Tibial artery (tissue), 4 donors: ENCODE measurements at regions not wholly inside any gene's neighbourhood (a gene's known extent, or its start where the extent isn't known, plus 50 kb on each side); places are given as distances from the start of the nearest gene placed in this dataset.

ENCODE experiments used
- DNase-seq, 2 donors: peaks; one replicate each; pipeline ENCODE4 v3.0.0-alpha.2; 2019
- H3K27ac ChIP-seq, 2 donors: fragments of 200-600 bp; sonication (generic) in 1 of 2; 1 replicate in 1 of 2; 2 replicates in 1 of 2; pipeline ENCODE4 v1.5.1; 2018 to 2019; ENCODE audit warnings: mild to moderate bottlenecking in 1 of 2
- H3K27me3 ChIP-seq, 2 donors: fragments of 200-600 bp; sonication (generic) in 1 of 2; one replicate each; pipeline versions ENCODE4 v1.5.1 to v1.6.0; 2016 to 2019
- H3K36me3 ChIP-seq, 3 donors: fragments of 200-600 bp; sonication (generic) in 2 of 3; one replicate each; pipeline ENCODE4 v1.5.1; 2016 to 2019; ENCODE audit warnings: mild to moderate bottlenecking in 2 of 3
- H3K4me1 ChIP-seq, 4 donors: fragments of 200-600 bp; sonication (generic) in 2 of 4; 1 replicate in 3 of 4; 2 replicates in 1 of 4; pipeline ENCODE4 v1.5.1; 2016 to 2019
- H3K4me3 ChIP-seq, 2 donors: fragments of 200-600 bp; sonication (generic) in 1 of 2; 1 replicate in 1 of 2; 2 replicates in 1 of 2; pipeline ENCODE4 v1.5.1; 2018 to 2019; ENCODE audit warnings: mild to moderate bottlenecking in 2 of 2
- H3K9me3 ChIP-seq, 3 donors: fragments of 200-600 bp; sonication (generic) in 1 of 3; one replicate each; pipeline ENCODE4 v1.5.1; 2016 to 2019
- CTCF ChIP-seq, 2 experiments: fragments of 200-600 bp in 1 of 2; fragments of 450-650 bp in 1 of 2; IDR thresholded peaks; one replicate each; pipeline ENCODE4 v1.5.1; 2017 to 2019; ENCODE audit warnings: antibody characterized with exemption in 2 of 2, mild to moderate bottlenecking in 1 of 2, moderate library complexity in 1 of 2
- intact Hi-C: fragments of 100-400 bp; cut with DNase I; formaldehyde crosslinking; loops from one replicate; pipeline ENCODE4 v1.15.0; 2023; ENCODE audit warnings: low total_unique reads

- H3K27me3 ChIP-seq, result no peaks in the 10 kb centered on the region
- no peaks in the 10 kb centered on the region for H3K9me3 ChIP-seq
- H3K4me3 ChIP-seq, result no peak overlapping the region
- no peaks in the 10 kb centered on the region for H3K4me1 ChIP-seq
- intact Hi-C loops, result no loop called here
- H3K36me3 ChIP-seq, result no peaks in the 10 kb centered on the region
- no peak for TF ChIP-seq CTCF (IDR thresholded peaks at IDR 0.05)
- H3K27ac ChIP-seq, result no peak overlapping the region
- no peak for DNase-seq
These were observed 75.6 kb upstream of the EPB41L3 start for GRCh38 chr18:5619376-5619775.

GRCh38 chr18:5618047-5618688 is 74.4 kb upstream of the EPB41L3 start:
- Histone ChIP-seq H3K4me1 (no peaks in the 10 kb centered on the region), H3K27me3 (no peaks in the 10 kb centered on the region), H3K4me3 (no peak overlapping the region), H3K9me3 (no peaks in the 10 kb centered on the region), H3K36me3 (no peaks in the 10 kb centered on the region), H3K27ac (no peak overlapping the region)
- intact Hi-C loops, result no loop called here
- no peak for TF ChIP-seq CTCF (IDR thresholded peaks at IDR 0.05)
- DNase-seq, result no peak

GRCh38 chr18:5611221-5611620 is 67.4 kb upstream of the EPB41L3 start:
- Histone ChIP-seq H3K9me3 (no peaks in the 10 kb centered on the region), H3K4me3 (no peak overlapping the region), H3K27ac (no peak overlapping the region), H3K4me1 (no peaks in the 10 kb centered on the region), H3K27me3 (no peaks in the 10 kb centered on the region), H3K36me3 (no peaks in the 10 kb centered on the region)
- intact Hi-C loops, result no loop called here
- DNase-seq, result no peak
- no peak for TF ChIP-seq CTCF (IDR thresholded peaks at IDR 0.05)

GRCh38 chr18:5608846-5609245 is 65.0 kb upstream of the EPB41L3 start:
- H3K27me3 ChIP-seq, result no peaks in the 10 kb centered on the region
- no peak overlapping the region for H3K4me3 ChIP-seq
- TF ChIP-seq CTCF (IDR thresholded peaks at IDR 0.05), result no peak
- H3K9me3 ChIP-seq, result no peaks in the 10 kb centered on the region
- no peak for DNase-seq
- no peaks in the 10 kb centered on the region for H3K4me1 ChIP-seq
- intact Hi-C loops, result no loop called here
- no peak overlapping the region for H3K27ac ChIP-seq
- H3K36me3 ChIP-seq, result no peaks in the 10 kb centered on the region

- intact Hi-C loops, result no loop called here
- no peak overlapping the region for H3K4me3 ChIP-seq
- TF ChIP-seq CTCF (IDR thresholded peaks at IDR 0.05), result no peak
- no peaks in the 10 kb centered on the region for H3K36me3 ChIP-seq
- H3K4me1 ChIP-seq, result no peaks in the 10 kb centered on the region
- H3K27me3 ChIP-seq, result no peaks in the 10 kb centered on the region
- H3K27ac ChIP-seq, result no peak overlapping the region
- H3K9me3 ChIP-seq, result no peaks in the 10 kb centered on the region
- DNase-seq, result no peak
These were observed 63.2 kb upstream of the EPB41L3 start for GRCh38 chr18:5606951-5607350.

GRCh38 chr18:5604778-5605177 is 61.0 kb upstream of the EPB41L3 start:
- no peak for TF ChIP-seq CTCF (IDR thresholded peaks at IDR 0.05)
- intact Hi-C loops, result no loop called here

More at GRCh38 chr18:5604778-5605177, 61.0 kb upstream of the EPB41L3 start:
- no peak overlapping the region for H3K27ac ChIP-seq
- DNase-seq, result no peak
- H3K9me3 ChIP-seq, result no peaks in the 10 kb centered on the region
- H3K4me3 ChIP-seq, result no peak overlapping the region
- no peaks in the 10 kb centered on the region for H3K4me1 ChIP-seq
- H3K36me3 ChIP-seq, result no peaks in the 10 kb centered on the region
- no peaks in the 10 kb centered on the region for H3K27me3 ChIP-seq
